GM18498 (cell line): ENCODE measurements at regions not wholly inside any gene's neighbourhood (a gene's known extent, or its start where the extent isn't known, plus 50 kb on each side); places are given as distances from the start of the nearest gene placed in this dataset.

Source experiments
- ATAC-seq: cut with Tn5 transposase; IDR thresholded peaks from one replicate; pipeline ENCODE4 v1.9.1; 2021; ENCODE audit warnings: mild to moderate bottlenecking, moderate library complexity; ENCODE audit not compliant: unreplicated experiment

GRCh38 chr9:20014168-20014567, 225.3 kb upstream of the SLC24A2 start:
- no peak for ATAC-seq

- no peak for ATAC-seq
Measured at GRCh38 chr9:20012232-20012631, 223.4 kb upstream of the SLC24A2 start.

GRCh38 chr9:20009606-20010005, 220.8 kb upstream of the SLC24A2 start:
- ATAC-seq, result no peak

- ATAC-seq, result no peak
Measured at GRCh38 chr9:20002011-20002410, 213.2 kb upstream of the SLC24A2 start.

- no peak for ATAC-seq
Measured at GRCh38 chr9:20001058-20001457, 212.2 kb upstream of the SLC24A2 start.

- ATAC-seq, result peak; percentile 87
Measured at GRCh38 chr9:19999491-20000057, 210.7 kb upstream of the SLC24A2 start.

- ATAC-seq, result peak; percentile 39
Measured at GRCh38 chr9:19998823-19999455, 210.1 kb upstream of the SLC24A2 start.

GRCh38 chr9:19998153-19998552, 209.3 kb upstream of the SLC24A2 start:
- ATAC-seq, result no peak

- ATAC-seq, result no peak
Measured at GRCh38 chr9:19995619-19996018, 206.8 kb upstream of the SLC24A2 start.

- no peak for ATAC-seq
Measured at GRCh38 chr9:19994296-19994695, 205.5 kb upstream of the SLC24A2 start.

GRCh38 chr9:19992556-19992955, 203.7 kb upstream of the SLC24A2 start:
- no peak for ATAC-seq

GRCh38 chr9:19989213-19989612, 200.4 kb upstream of the SLC24A2 start:
- ATAC-seq, result no peak

GRCh38 chr9:19988281-19988680, 199.4 kb upstream of the SLC24A2 start:
- no peak for ATAC-seq

- no peak for ATAC-seq
Measured at GRCh38 chr9:19985081-19985480, 196.2 kb upstream of the SLC24A2 start.

GRCh38 chr9:19976226-19976625, 187.4 kb upstream of the SLC24A2 start:
- ATAC-seq, result no peak

- no peak for ATAC-seq
Measured at GRCh38 chr9:19975499-19975898, 186.7 kb upstream of the SLC24A2 start.

GRCh38 chr9:19969721-19970120, 180.9 kb upstream of the SLC24A2 start:
- ATAC-seq, result no peak

- no peak for ATAC-seq
Measured at GRCh38 chr9:19967888-19968459, 179.1 kb upstream of the SLC24A2 start.

GRCh38 chr9:19967216-19967887, 178.5 kb upstream of the SLC24A2 start:
- ATAC-seq, result no peak

GRCh38 chr9:19965336-19965735, 176.5 kb upstream of the SLC24A2 start:
- no peak for ATAC-seq

- ATAC-seq, result no peak
Measured at GRCh38 chr9:19947996-19948395, 159.2 kb upstream of the SLC24A2 start.
